Non-pigmented ciliary epithelial cell (primary cell): ENCODE measurements at regions not wholly inside any gene's neighbourhood (a gene's known extent, or its start where the extent isn't known, plus 50 kb on each side); places are given as distances from the start of the nearest gene placed in this dataset.

Source experiments
- DNase-seq: peaks from one replicate; pipeline ENCODE4 v3.0.0-alpha.2; 2010; ENCODE audit warnings: low read depth

- no peak for DNase-seq
These were observed 90.4 kb downstream of the NUP35 start for GRCh38 chr2:183214680-183215079.

- DNase-seq = no peak
These were observed 91.7 kb downstream of the NUP35 start for GRCh38 chr2:183215917-183216316.

GRCh38 chr2:183219888-183220287 is 95.6 kb downstream of the NUP35 start:
- DNase-seq = no peak

GRCh38 chr2:183222751-183223150 is 98.5 kb downstream of the NUP35 start:
- no peak for DNase-seq

- no peak for DNase-seq
These were observed 100.7 kb downstream of the NUP35 start for GRCh38 chr2:183224948-183225347.

GRCh38 chr2:183227176-183227575 is 102.9 kb downstream of the NUP35 start:
- no peak for DNase-seq

GRCh38 chr2:183229386-183229785 is 105.1 kb downstream of the NUP35 start:
- no peak for DNase-seq

GRCh38 chr2:183232161-183232865 is 108.1 kb downstream of the NUP35 start:
- no peak for DNase-seq

- no peak for DNase-seq
These were observed 118.7 kb downstream of the NUP35 start for GRCh38 chr2:183242937-183243336.

- DNase-seq = no peak
These were observed 119.5 kb downstream of the NUP35 start for GRCh38 chr2:183243758-183244157.

GRCh38 chr2:183244300-183244844 is 120.1 kb downstream of the NUP35 start:
- DNase-seq = no peak

GRCh38 chr2:183248866-183249567 is 124.8 kb downstream of the NUP35 start:
- DNase-seq = no peak

- no peak for DNase-seq
These were observed 125.8 kb downstream of the NUP35 start for GRCh38 chr2:183250061-183250460.

- DNase-seq = no peak
These were observed 126.2 kb downstream of the NUP35 start for GRCh38 chr2:183250472-183250871.

- DNase-seq = no peak
These were observed 129.3 kb downstream of the NUP35 start for GRCh38 chr2:183253441-183254130.

- no peak for DNase-seq
These were observed 131.2 kb downstream of the NUP35 start for GRCh38 chr2:183255411-183255810.

- DNase-seq = no peak
These were observed 135.7 kb downstream of the NUP35 start for GRCh38 chr2:183259921-183260320.

GRCh38 chr2:183260527-183260926 is 136.3 kb downstream of the NUP35 start:
- DNase-seq = no peak

- DNase-seq = no peak
These were observed 140.8 kb downstream of the NUP35 start for GRCh38 chr2:183264890-183265535.

- no peak for DNase-seq
These were observed 143.0 kb downstream of the NUP35 start for GRCh38 chr2:183267148-183267827.

- DNase-seq = no peak
These were observed 145.7 kb downstream of the NUP35 start for GRCh38 chr2:183269956-183270355.

GRCh38 chr2:183283209-183283608 is 159.0 kb downstream of the NUP35 start:
- DNase-seq = no peak
